OCI-LY1 (cell line): ENCODE measurements at regions not wholly inside any gene's neighbourhood (a gene's known extent, or its start where the extent isn't known, plus 50 kb on each side); places are given as distances from the start of the nearest gene placed in this dataset.

Experiments
- CTCF ChIP-seq: fragments of 200-600 bp; sonication (generic), shearing (Covaris generic); IDR thresholded peaks from 2 replicates; pipeline ENCODE4 v1.5.1; 2017; ENCODE audit warnings: mild to moderate bottlenecking, antibody characterized with exemption, low read length, moderate library complexity, mixed read lengths
- EZH2 ChIP-seq: fragments of 200-600 bp; sonication (generic), shearing (Covaris generic); IDR thresholded peaks from 2 replicates; pipeline ENCODE4 v1.8.0; 2017; ENCODE audit warnings: borderline replicate concordance, mixed run types, mild to moderate bottlenecking, antibody characterized with exemption, low read length, moderate library complexity, mixed read lengths

GRCh38 chr4:98195005-98195404 lies 51.7 kb upstream of the STPG2 start:
- TF ChIP-seq CTCF (no peak), EZH2 (no peak)
